Ovary (tissue), 3 donors: ENCODE measurements at regions not wholly inside any gene's neighbourhood (a gene's known extent, or its start where the extent isn't known, plus 50 kb on each side); places are given as distances from the start of the nearest gene placed in this dataset.

ENCODE experiments used
- CTCF ChIP-seq, 3 donors: fragments of 450-650 bp in 2 of 3; fragments of 200-600 bp in 1 of 3; IDR thresholded peaks; one replicate each; pipeline versions ENCODE4 v1.5.1 to v1.8.0; 2016 to 2022; ENCODE audit warnings: antibody characterized with exemption in 3 of 3, mild to moderate bottlenecking in 1 of 3
- EP300 ChIP-seq: sonication (generic); formaldehyde crosslinking; IDR thresholded peaks from one replicate; pipeline ENCODE4 v1.6.1; 2017; ENCODE audit warnings: antibody characterized with exemption
- donor health status: DM: no; HTN: no; CAD: no.

GRCh38 chr3:89038869-89039268 lies 68.6 kb upstream of the EPHA3 start:
- TF ChIP-seq CTCF (IDR thresholded peaks at IDR 0.05), result no peak
- no peak for TF ChIP-seq EP300
